ENCODE measurements at regions not wholly inside any gene's neighbourhood (a gene's known extent, or its start where the extent isn't known, plus 50 kb on each side); places are given as distances from the start of the nearest gene placed in this dataset.

DNA sequence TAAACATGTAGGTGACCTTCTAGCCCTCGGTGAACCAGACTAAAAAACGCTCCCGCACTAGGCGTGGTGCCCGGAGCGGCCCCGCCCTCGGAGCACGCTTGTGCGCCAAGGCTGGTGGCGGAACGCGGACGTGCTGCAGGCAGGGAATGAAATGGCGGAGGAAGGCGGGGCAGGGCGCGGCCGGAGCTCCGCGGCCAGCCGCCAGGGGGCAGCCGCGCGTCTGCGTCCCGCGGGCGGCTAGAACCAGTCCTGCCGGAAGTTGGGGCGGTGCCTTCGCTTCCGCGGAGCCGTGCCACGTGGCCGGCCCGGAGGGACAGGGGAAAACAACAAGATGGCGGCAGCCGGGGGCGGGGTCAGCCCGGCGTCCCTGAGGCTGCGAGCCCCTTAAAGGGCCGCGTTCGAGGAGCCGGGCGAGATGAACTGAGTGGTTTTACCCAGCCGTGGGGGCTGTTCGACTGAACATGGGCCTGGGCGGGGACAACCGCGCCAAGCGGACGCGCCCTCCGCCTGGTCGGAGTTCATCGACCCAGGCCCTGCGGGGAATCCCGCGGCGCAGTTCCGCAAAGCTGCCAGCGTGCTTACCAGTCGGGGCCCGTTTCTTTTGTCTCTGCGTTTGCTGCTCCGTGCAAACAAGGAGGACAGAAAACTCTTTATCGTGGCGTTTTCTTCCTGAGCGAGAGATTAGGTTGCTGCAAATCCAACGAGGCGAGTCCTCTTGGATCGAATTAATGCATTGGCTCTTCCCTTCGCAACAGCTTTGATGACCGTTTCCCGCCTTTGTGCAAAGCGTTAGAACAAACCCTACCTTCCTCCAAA lies 90.9 kb upstream of the CHD2 start (continued):
- TF ChIP-seq FOXJ3 (CRISPR knock-in tag; IDR thresholded peaks at IDR 0.05; ENCODE audit: borderline replicate concordance) (peak; percentile 69; the same call in 1 of the 2 replicates), PLRG1 (conservative IDR thresholded peaks at IDR 0.05) (no peak), FOXA1 (IDR thresholded peaks at IDR 0.05) (no peak), FOXA1 (CRISPR knock-in tag; IDR thresholded peaks at IDR 0.05) (peak; percentile 64), HOXA3 (CRISPR knock-in tag; IDR thresholded peaks at IDR 0.05) (peak; percentile 100), ZNF143 (CRISPR knock-in tag; IDR thresholded peaks at IDR 0.05) (peak; percentile 43; the same call in 1 of the 2 replicates), NONO (IDR thresholded peaks at IDR 0.05) (no peak), NONO (CRISPR knock-in tag; conservative IDR thresholded peaks at IDR 0.05) (peak; percentile 98), NR0B2 (CRISPR knock-in tag; IDR thresholded peaks at IDR 0.05) (peak; percentile 79; the same call in 1 of the 2 replicates), SOX5 (CRISPR knock-in tag; IDR thresholded peaks at IDR 0.05; ENCODE audit: borderline replicate concordance) (peak; percentile 81; the same call in 1 of the 2 replicates), SP1 (IDR thresholded peaks at IDR 0.05) (no peak), SP1 (CRISPR knock-in tag; IDR thresholded peaks at IDR 0.05) (peak; percentile 77; the same call in 1 of the 2 replicates), NR2F2 (IDR thresholded peaks at IDR 0.05; ENCODE audit: borderline replicate concordance, low read depth) (no peak), ZNF577 (CRISPR knock-in tag; IDR thresholded peaks at IDR 0.05; ENCODE audit: borderline replicate concordance, low read depth) (peak; percentile 22; the same call in 1 of the 2 replicates), PHF21A (CRISPR knock-in tag; IDR thresholded peaks at IDR 0.05) (peak; percentile 83; the same call in 1 of the 2 replicates), ZNF644 (CRISPR knock-in tag; IDR thresholded peaks at IDR 0.05; ENCODE audit: low read depth) (no peak), NCOR1 (IDR thresholded peaks at IDR 0.05; ENCODE audit: borderline replicate concordance, low read length) (no peak), ZNF274 (CRISPR knock-in tag; IDR thresholded peaks at IDR 0.05) (no peak; the same call in 1 of the 2 replicates), ETV5 (CRISPR knock-in tag; IDR thresholded peaks at IDR 0.05; ENCODE audit: borderline replicate concordance) (peak; percentile 97), ZNF839 (CRISPR knock-in tag; IDR thresholded peaks at IDR 0.05; ENCODE audit: borderline replicate concordance) (no peak; the same call in 1 of the 2 replicates), CENPX (CRISPR knock-in tag; IDR thresholded peaks at IDR 0.05) (no peak), NPAS2 (CRISPR knock-in tag; IDR thresholded peaks at IDR 0.05; ENCODE audit: borderline replicate concordance) (no peak), ZSCAN31 (CRISPR knock-in tag; IDR thresholded peaks at IDR 0.05; ENCODE audit: low read depth) (peak; percentile 82; the same call in 1 of the 2 replicates), MAX (IDR thresholded peaks at IDR 0.05) (peak; percentile 99), ZNF362 (CRISPR knock-in tag; IDR thresholded peaks at IDR 0.05; ENCODE audit: borderline replicate concordance) (peak; percentile 70; the same call in 1 of the 2 replicates)
- TF ChIP-seq, protein P1, sequence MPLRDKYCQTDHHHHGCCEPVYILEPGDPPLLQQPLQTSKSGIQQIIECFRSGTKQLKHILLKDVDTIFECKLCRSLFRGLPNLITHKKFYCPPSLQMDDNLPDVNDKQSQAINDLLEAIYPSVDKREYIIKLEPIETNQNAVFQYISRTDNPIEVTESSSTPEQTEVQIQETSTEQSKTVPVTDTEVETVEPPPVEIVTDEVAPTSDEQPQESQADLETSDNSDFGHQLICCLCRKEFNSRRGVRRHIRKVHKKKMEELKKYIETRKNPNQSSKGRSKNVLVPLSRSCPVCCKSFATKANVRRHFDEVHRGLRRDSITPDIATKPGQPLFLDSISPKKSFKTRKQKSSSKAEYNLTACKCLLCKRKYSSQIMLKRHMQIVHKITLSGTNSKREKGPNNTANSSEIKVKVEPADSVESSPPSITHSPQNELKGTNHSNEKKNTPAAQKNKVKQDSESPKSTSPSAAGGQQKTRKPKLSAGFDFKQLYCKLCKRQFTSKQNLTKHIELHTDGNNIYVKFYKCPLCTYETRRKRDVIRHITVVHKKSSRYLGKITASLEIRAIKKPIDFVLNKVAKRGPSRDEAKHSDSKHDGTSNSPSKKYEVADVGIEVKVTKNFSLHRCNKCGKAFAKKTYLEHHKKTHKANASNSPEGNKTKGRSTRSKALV (CRISPR knock-in tag; IDR thresholded peaks at IDR 0.05), result no peak; the same call in 1 of the 2 replicates
- TF ChIP-seq, protein P2, sequence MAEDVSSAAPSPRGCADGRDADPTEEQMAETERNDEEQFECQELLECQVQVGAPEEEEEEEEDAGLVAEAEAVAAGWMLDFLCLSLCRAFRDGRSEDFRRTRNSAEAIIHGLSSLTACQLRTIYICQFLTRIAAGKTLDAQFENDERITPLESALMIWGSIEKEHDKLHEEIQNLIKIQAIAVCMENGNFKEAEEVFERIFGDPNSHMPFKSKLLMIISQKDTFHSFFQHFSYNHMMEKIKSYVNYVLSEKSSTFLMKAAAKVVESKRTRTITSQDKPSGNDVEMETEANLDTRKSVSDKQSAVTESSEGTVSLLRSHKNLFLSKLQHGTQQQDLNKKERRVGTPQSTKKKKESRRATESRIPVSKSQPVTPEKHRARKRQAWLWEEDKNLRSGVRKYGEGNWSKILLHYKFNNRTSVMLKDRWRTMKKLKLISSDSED (CRISPR knock-in tag; IDR thresholded peaks at IDR 0.05), result no peak
